Fibroblast of skin of left biceps (primary cell): ENCODE measurements at regions not wholly inside any gene's neighbourhood (a gene's known extent, or its start where the extent isn't known, plus 50 kb on each side); places are given as distances from the start of the nearest gene placed in this dataset.
A peak's percentile ranks its signal among the peaks of the same experiment; 100 is the strongest.

Experiments
- DNase-seq, 2 experiments: peaks; one replicate each; pipeline ENCODE4 v3.0.0-alpha.2; 2013; ENCODE audit warnings: low read depth in 2 of 2

DNA sequence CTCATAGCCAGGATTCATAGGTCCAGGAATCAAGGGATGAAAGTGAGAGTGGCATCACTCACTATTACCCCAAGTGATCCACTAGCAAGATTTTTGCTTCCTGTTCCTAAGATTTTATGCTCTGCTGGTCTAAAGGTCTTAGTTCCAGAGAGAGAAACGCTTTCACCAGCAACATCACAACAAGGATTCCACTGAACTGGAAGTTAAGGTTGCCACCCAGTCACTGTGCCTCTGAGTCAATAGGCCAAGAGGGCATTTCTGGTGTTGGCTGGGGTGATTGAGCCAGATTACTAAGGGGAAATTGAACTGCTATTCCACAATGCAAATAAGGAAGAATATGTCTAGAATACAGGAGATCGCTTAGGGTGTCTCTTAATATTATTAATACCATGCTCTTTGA, 142.5 kb upstream of the ARID2 start:
- DNase-seq, result no peak

DNA sequence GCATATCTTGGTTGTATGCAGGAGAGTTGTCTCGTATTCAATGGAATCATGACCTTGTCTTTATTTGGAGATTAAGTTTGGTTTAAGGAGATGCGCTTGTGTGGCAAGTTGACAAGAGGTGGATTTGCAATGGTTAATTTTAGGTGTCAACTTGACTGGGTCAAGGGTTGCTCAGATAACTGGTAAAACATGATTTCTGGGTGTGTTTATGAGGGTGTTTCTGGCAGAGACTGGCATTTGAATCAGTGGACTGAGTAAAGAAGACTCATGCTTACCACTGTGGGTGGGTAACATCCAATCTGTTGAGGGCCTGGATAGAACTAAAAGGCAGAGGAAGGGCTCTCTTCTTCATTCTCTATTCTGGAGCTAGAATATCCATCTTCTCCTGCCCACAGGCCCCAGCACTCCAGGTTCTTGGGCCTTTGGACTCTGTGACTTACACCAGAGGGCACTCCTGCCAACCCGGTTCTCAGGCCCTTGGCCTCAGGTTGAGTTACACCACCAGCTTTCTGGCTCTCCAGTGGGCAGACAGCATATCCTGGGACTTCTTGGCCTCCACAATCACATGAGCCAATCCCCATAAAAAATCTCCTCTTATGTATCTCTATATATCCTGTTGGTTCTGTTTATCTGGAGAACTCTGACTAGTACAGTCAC, 141.5 kb upstream of the ARID2 start:
- DNase-seq, result no peak

DNA sequence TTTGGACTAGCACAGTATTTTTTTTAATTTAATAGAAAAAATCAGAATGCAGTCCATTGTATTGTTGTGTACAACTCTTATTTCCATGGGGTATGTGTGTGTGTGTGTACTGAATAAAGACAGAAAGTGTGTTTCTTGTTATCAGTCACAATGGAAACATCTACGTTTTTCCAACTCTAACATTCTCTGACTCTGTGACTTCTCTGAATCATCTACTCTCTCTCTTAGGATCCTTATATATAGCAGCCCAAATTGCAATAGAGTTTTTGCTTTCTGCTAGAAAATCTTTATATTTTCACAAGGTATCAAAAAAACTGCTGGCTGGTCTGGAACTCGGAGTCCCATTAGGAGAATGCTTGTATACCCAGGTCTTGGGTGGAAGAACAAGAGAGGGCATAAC, 138.9 kb upstream of the ARID2 start:
- no peak for DNase-seq

DNA sequence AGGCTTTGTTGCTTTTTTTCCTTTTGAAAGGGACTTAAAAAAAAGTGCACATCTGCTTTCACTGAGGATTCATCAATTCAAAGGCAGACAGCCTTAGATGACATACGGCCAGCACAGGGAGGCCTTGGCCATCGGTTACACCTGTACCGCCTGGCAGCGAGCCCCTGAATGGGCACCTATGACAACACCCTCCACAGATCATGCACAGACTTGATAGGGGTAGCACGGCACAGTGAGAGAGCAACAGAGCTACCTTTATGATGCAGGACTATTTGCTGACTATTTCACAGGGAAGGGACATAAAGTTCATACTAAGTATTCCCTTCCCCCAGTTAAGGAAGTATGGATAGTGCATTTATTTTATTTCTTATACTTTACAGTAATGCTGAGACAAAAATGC, 137.9 kb upstream of the ARID2 start:
- no peak for DNase-seq

DNA sequence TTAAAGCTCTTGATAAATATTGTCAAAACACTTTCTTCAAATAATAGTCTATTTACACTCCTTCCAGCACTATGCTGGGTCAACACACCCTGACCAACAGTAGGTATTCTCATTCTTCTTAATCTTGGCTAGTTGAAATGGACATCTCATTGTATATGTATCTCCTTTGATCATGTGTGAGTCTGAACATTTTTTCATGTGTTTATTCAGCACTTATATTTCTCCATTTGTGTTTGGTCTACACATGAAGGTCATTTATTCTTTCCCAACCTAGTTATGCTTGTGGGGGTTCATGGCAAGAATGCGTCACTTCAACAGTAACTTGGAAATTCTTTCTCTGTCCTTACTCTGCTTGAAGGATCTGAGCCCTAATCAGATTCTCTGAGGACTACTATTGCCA, 133.1 kb upstream of the ARID2 start:
- DNase-seq, result no peak

DNA sequence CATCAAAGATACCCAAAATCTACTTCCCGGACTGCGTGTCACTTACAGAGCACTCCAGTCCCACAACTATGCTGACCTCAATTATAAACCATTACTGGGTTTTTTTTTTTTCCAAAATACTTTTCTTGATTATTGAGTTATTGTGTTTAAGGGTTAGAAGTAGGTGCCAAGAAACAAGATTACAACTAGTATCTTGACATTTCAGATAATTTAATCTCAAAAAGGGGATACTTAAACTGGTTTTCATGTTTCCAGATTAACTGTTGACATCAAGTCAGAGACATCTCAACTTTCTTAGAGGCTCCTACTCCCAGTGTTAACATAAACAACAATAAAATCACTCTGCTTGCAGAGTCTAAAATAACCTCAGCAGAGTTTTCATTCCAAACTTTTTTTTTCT, 131.2 kb upstream of the ARID2 start:
- DNase-seq, result no peak

- DNase-seq, result no peak
Measured at GRCh38 chr12:45598761-45599160, 130.7 kb upstream of the ARID2 start.

DNA sequence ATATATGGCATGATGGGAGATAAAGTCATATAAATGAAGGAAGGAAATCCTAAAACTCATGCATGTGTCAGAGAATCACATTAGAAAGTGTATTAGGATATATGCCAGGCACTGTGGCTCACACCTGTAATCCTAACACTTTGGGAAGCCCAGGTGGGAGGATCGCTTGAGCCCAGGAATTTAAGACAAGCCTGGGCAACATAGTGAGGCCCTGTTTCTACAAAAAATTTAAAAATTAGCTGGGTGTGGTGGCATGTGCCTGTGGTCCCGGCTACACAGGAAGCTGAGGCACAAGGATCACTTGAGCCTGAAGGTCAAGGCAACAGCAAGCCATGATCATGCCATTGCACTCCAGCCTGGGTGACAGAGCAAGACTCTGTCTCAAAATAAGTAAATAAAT, 130.3 kb upstream of the ARID2 start:
- DNase-seq, result no peak

- DNase-seq, result no peak
Measured at GRCh38 chr12:45601390-45601789, 128.1 kb upstream of the ARID2 start.

GRCh38 chr12:45601888-45602287, 127.6 kb upstream of the ARID2 start:
- no peak for DNase-seq

DNA sequence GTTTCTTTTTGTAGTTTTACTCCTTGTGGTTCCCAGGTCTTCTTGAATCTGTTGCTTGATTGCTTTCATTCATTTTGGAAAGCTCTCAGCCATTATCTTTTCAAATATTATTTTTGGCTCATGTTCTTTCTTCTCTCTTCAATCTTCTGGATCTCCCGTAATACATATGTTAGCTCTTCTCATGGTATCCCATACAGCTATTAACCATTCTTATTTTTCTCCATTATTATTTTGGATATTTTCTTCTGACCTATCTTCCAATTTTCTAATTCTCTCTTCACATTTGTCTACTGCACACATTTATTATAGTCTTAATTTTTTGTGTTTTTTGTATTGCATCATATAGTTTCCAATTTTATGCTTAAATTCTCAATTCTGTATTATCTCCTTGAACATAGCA, 123.9 kb upstream of the ARID2 start:
- DNase-seq, result no peak

- DNase-seq, result no peak
Measured at GRCh38 chr12:45611061-45611460, 118.4 kb upstream of the ARID2 start.

DNA sequence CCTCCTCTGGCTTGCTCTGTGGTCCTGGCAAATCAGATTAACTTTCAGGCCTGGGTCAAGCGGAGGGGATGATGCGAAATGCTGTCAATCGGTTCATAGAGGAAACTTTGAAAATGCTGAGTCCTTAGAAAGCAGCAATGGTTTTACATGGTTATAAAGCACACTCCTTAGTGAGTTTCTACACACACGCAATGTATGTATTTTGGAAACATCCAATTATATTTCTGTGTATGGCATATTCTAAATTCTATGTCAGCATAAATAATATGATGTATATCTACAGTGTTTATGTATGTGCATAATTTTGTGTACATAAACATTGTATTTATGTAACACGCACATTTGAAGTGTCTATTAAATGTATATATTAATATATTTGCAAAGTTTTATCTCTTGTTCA, 118.0 kb upstream of the ARID2 start:
- DNase-seq, result no peak

DNA sequence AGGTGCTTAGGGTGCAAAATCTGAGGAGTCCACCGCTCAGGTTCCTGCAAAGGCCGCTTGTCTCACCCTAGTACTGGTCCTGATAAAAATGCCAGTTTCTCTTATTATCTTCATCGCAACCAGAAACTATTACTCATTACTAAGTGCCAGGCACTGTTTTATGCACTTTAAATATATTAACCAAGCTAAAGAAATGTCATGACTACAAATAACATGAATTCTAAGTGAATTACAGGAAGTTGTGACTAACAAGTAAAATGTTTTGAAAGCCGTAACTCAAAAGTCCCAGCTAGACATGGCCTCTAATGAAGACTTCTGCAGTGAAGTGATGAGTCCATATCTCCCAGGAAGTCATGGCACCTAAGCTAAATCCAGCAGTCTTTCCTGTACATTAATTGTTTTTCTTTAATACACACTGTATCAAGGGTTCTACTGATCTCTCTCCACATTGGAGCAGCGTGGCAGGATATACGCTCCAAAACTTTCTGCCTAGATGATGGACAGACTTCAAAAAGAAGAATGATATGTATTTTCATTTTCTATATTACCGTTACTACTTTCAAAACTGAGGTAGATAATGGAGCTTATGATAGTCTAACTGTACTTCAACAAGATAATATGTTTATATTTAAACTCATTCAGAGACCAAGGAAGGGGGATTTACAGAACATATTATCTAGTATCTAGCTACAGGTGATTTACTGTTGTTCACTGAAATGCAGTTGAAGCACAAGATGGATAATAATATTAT, 117.3 kb upstream of the ARID2 start:
- no peak for DNase-seq

DNA sequence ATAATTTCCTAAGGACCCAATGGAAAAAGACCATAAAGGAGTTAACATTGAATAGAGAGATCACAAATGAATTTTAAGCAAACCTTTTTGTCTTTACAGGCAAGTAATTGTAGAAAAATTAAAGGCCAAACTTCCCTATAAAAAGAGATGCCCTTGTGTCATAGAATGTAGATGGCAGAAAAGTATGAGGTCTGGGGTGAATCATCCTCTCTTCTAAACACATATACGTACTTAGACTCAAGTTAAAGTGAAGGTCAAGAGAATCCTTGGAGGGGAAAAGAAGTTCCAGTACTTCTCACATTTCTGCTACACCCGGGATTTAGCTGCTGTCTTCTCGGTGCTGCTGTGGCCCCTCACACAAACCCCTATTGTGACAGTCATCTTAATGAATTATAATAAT, 116.2 kb upstream of the ARID2 start:
- no peak for DNase-seq

DNA sequence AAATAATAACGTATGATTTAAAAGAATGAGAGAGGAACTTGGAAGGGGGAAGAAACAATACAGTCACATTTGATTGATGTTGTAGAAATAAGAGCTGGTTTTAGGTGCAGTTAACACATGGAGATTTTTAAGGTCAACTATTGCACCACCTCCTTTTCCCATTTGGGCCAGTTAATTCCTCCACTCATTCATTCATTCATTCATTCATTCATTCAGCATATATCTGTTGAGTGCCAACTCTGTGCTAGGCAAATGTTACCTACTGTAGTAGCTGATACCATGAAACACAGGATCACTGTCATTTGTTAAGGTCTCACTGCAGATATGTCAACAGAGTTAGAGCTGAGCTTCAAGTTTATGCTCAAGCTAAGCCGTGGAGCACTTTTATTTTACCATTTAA, 115.7 kb upstream of the ARID2 start:
- DNase-seq, result no peak

DNA sequence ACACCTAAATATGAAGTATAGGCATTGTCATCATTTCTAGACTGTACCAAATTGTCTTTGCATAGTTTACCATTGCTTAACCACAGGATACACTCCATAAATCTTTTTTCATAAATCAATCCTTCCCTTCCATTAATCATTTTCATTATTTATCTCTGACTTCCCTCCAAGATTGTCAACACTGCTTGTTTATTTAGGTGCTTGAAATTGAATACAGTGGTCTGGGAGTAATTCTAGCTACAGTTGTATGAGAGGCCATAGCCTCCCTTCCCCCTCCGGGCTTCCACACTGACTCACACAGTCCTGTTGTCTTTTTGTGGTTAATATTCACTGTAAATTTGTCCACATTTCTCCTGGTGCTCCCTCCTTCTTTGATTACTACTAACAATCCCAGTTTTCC, 114.2 kb upstream of the ARID2 start:
- DNase-seq, result peak; percentile 15 to 36

GRCh38 chr12:45619736-45620135, 109.8 kb upstream of the ARID2 start:
- DNase-seq, result no peak

DNA sequence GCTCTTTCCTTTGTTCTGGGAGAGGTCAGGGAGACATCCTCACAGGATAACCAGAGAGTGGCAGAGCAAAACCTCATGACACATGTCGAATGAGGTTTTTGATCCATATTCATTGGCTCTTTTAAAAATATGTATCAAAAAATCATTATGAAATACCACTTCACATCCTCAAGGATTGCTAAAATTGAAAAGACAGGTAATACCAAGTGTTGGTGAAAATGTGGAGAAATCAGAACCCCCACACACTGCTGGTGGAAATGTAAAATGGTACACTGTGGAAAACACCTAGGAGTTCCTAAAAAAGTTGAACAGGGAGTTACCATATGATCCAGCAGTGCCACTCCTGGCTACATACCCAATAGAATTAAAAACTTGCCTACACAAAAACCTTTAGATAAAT, 107.8 kb upstream of the ARID2 start:
- no peak for DNase-seq

GRCh38 chr12:45622210-45622937, 107.1 kb upstream of the ARID2 start:
- no peak for DNase-seq

- DNase-seq, result no peak
Measured at GRCh38 chr12:45623221-45623620, 106.3 kb upstream of the ARID2 start.

DNA sequence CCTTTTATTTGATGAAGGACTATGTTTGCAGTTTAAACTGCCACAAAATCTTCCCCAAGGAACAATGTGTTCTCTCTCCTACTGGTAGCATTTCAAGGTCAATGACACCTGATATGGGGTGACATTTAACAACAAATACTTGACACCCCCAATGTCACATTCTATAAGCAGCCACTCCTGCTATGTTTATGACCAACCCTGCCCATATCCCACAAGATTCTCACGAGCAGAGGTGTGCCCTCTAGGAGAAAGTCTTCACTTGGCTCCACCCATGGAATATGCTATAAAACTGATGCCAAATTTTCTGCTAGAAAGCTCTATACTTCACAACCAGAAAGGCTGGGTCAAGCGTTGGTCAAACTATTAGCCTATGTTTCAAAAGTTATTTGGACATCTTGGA, 105.6 kb upstream of the ARID2 start:
- no peak for DNase-seq

DNA sequence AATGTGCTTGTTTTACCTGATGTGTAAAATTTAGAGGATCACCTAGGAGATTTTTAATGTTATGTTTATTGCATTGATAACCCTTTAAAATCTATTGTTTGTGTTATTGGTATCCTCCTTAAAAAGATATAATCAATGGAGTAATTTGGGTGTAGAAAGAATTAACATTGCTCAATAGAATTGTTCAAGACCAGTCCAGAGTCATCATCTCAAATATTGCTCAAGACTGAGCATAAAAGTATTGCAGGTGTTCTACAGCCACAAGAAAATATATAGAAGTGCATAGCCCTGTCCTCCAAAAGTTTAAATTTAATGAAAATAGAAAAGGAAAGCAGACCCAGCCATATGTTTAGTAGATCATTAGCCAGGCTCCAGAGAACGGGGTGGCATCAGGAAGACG, 102.5 kb upstream of the ARID2 start:
- DNase-seq, result no peak
